ENCODE measurements at regions not wholly inside any gene's neighbourhood (a gene's known extent, or its start where the extent isn't known, plus 50 kb on each side); places are given as distances from the start of the nearest gene placed in this dataset.

GRCh38 chr4:112766422-112766821 is 129.5 kb downstream of the LARP7 start:
- TF ChIP-seq POLR2AphosphoS5 (IDR thresholded peaks at IDR 0.05; ENCODE audit: low read depth, low read length) = no peak
- no peak for TF ChIP-seq SIN3A (IDR thresholded peaks at IDR 0.05; ENCODE audit: borderline replicate concordance, insufficient read depth, low read length)
- no peak for TF ChIP-seq REST (IDR thresholded peaks at IDR 0.05; ENCODE audit: insufficient read depth in 1 of 2, low read depth in 2 of 2, low read length in 2 of 2)

Measured in PFSK-1 (cell line).